K562 (cell line): ENCODE measurements at regions not wholly inside any gene's neighbourhood (a gene's known extent, or its start where the extent isn't known, plus 50 kb on each side); places are given as distances from the start of the nearest gene placed in this dataset.

ENCODE experiments used
- ATF6 ChIP-seq: sonication (generic); formaldehyde crosslinking; IDR thresholded peaks from 2 replicates; pipeline ENCODE4 v1.4.0; 2020; ENCODE audit warnings: mild to moderate bottlenecking, missing genetic modification reagents
- CLOCK ChIP-seq: fragments of 250-450 bp; sonication (Bioruptor Pico); IDR thresholded peaks from 2 replicates; pipeline ENCODE4 v1.4.0; 2020; ENCODE audit warnings: mild to moderate bottlenecking, moderate library complexity, borderline replicate concordance
- HSF4 ChIP-seq: fragments of 250-450 bp; sonication (Bioruptor Pico); IDR thresholded peaks from 2 replicates; pipeline ENCODE4 v2.1.2; 2022; ENCODE audit warnings: mild to moderate bottlenecking, moderate library complexity, borderline replicate concordance
- KDM5B ChIP-seq: fragments of 200-600 bp; sonication (generic); IDR thresholded peaks from 2 replicates; pipeline ENCODE4 v1.6.1; 2012; ENCODE audit warnings: low read depth, mild to moderate bottlenecking, moderate library complexity, low read length, control low read depth, inconsistent platforms; ENCODE audit not compliant: insufficient replicate concordance
- SAP30 ChIP-seq: fragments of 200-600 bp; sonication (generic); IDR thresholded peaks from 2 replicates; pipeline ENCODE4 v1.6.1; 2012; ENCODE audit warnings: borderline replicate concordance, low read depth, mild to moderate bottlenecking, moderate library complexity, low read length, control low read depth, inconsistent platforms; ENCODE audit not compliant: insufficient read depth, poor library complexity, severe bottlenecking
- SMARCE1 ChIP-seq: fragments of 450-650 bp; IDR thresholded peaks from 2 replicates; pipeline ENCODE4 v1.7.1; 2016; ENCODE audit warnings: mild to moderate bottlenecking
- SNRNP70 ChIP-seq: fragments of 200-400 bp; formaldehyde crosslinking; optimal IDR thresholded peaks from 2 replicates; pipeline ENCODE3; 2017; ENCODE audit warnings: low read depth, low read length

GRCh38 chr10:23610626-23611307, 171.9 kb downstream of the OTUD1 start (continued):
- no peak for TF ChIP-seq CLOCK (CRISPR knock-in tag)
- TF ChIP-seq SAP30: no peak
- no peak for TF ChIP-seq ATF6 (CRISPR knock-in tag)
- TF ChIP-seq SMARCE1: no peak
- TF ChIP-seq SNRNP70: no peak
- no peak for TF ChIP-seq KDM5B
- TF ChIP-seq HSF4 (CRISPR knock-in tag): no peak
